ENCODE measurements at regions not wholly inside any gene's neighbourhood (a gene's known extent, or its start where the extent isn't known, plus 50 kb on each side); places are given as distances from the start of the nearest gene placed in this dataset.

GRCh38 chr2:552906-553305 is 124.3 kb downstream of the TMEM18 start:
- TF ChIP-seq CTCF (IDR thresholded peaks at IDR 0.05) (no peak), EP300 (IDR thresholded peaks at IDR 0.05) (no peak), POLR2AphosphoS5 (IDR thresholded peaks at IDR 0.05) (no peak), POLR2A (IDR thresholded peaks at IDR 0.05) (no peak)

Data from upper lobe of left lung (tissue), 4 donors.